ENCODE measurements at regions not wholly inside any gene's neighbourhood (a gene's known extent, or its start where the extent isn't known, plus 50 kb on each side); places are given as distances from the start of the nearest gene placed in this dataset.

GRCh38 chr3:30344288-30344687, 262.1 kb upstream of the TGFBR2 start:
- TF ChIP-seq CTCF (IDR thresholded peaks at IDR 0.05) (no peak), POLR2A (IDR thresholded peaks at IDR 0.05) (no peak)
